CD8-positive, alpha-beta memory T cell (primary cell): ENCODE measurements at regions not wholly inside any gene's neighbourhood (a gene's known extent, or its start where the extent isn't known, plus 50 kb on each side); places are given as distances from the start of the nearest gene placed in this dataset.
"Not testable (repeated sequence)": the region's sequence is repeated elsewhere in the genome, so short reads cannot be mapped to it uniquely, and the experiment has no call there.

ENCODE experiments used
- CTCF ChIA-PET: fragments of 350-600 bp; sonication (Branson Sonifier 250); formaldehyde crosslinking; loops from one replicate; lab custom pipeline; 2021; ENCODE audit warnings: antibody characterized with exemption; lab: Charles Lee
- POLR2A ChIA-PET: fragments of 350-600 bp; sonication (Branson Sonifier 250); formaldehyde crosslinking; loops from one replicate; lab custom pipeline; 2021; ENCODE audit warnings: antibody characterized with exemption; lab: Charles Lee
- DNase-seq, 5 donors: peaks; one replicate each; pipeline versions ENCODE4 v3.0.0 to v3.0.0-alpha.2; 2020 to 2022; ENCODE audit warnings: mixed read lengths in 1 of 5
- H3K27ac ChIP-seq: one replicate; pipeline ENCODE4 v1.7.0; 2013; ENCODE audit warnings: low read depth, mild to moderate bottlenecking, low read length, moderate library complexity
- H3K27me3 ChIP-seq: 2 replicates; pipeline ENCODE4 v1.7.0; 2013; ENCODE audit warnings: low read length, mild to moderate bottlenecking; ENCODE audit not compliant: insufficient read depth, poor library complexity, severe bottlenecking
- H3K36me3 ChIP-seq: 2 replicates; pipeline ENCODE4 v1.7.0; 2013; ENCODE audit warnings: mild to moderate bottlenecking, low read length, moderate library complexity; ENCODE audit not compliant: insufficient read depth
- H3K4me1 ChIP-seq: 2 replicates; pipeline ENCODE4 v1.7.0; 2013; ENCODE audit warnings: mild to moderate bottlenecking, low read length, moderate library complexity; ENCODE audit not compliant: insufficient read depth
- H3K4me3 ChIP-seq: 2 replicates; pipeline ENCODE4 v1.7.0; 2013; ENCODE audit warnings: mild to moderate bottlenecking, low read length
- H3K9me3 ChIP-seq: 2 replicates; pipeline ENCODE4 v1.7.0; 2013; ENCODE audit warnings: mild to moderate bottlenecking, low read length
- H3K27ac Mint-ChIP-seq, 8 donors: one replicate each; pipeline ENCODE4 v1.8.0; 2020 to 2021; ENCODE audit warnings: mixed read lengths in 8 of 8, mild to moderate bottlenecking in 6 of 8, inconsistent platforms in 3 of 8, moderate library complexity in 3 of 8
- H3K27me3 Mint-ChIP-seq, 2 donors: one replicate each; pipeline ENCODE4 v1.8.0; 2020 to 2021; ENCODE audit warnings: mixed read lengths in 2 of 2, mild to moderate bottlenecking in 1 of 2, moderate library complexity in 1 of 2
- H3K36me3 Mint-ChIP-seq, 3 donors: one replicate each; pipeline ENCODE4 v1.8.0; 2020 to 2021; ENCODE audit warnings: mixed read lengths in 3 of 3, inconsistent platforms in 1 of 3, mild to moderate bottlenecking in 1 of 3
- H3K4me1 Mint-ChIP-seq, 3 donors: one replicate each; pipeline ENCODE4 v1.8.0; 2020 to 2021; ENCODE audit warnings: mixed read lengths in 3 of 3, inconsistent platforms in 1 of 3, mild to moderate bottlenecking in 1 of 3
- H3K4me3 Mint-ChIP-seq, 7 donors: one replicate each; pipeline ENCODE4 v1.8.0; 2020 to 2021; ENCODE audit warnings: mixed read lengths in 7 of 7, mild to moderate bottlenecking in 6 of 7, moderate library complexity in 4 of 7, inconsistent platforms in 2 of 7
- H3K9me3 Mint-ChIP-seq, 5 donors: one replicate each; pipeline ENCODE4 v1.8.0; 2020 to 2022; ENCODE audit warnings: mixed read lengths in 5 of 5, mild to moderate bottlenecking in 3 of 5, moderate library complexity in 2 of 5, inconsistent platforms in 1 of 5

- ChIA-PET CTCF (no interaction called here), POLR2A (no interaction called here)
- Histone ChIP-seq H3K9me3 (no peaks in the 10 kb centered on the region), H3K4me1 (no peaks in the 10 kb centered on the region), H3K27me3 (no peaks in the 10 kb centered on the region), H3K27ac (no peak overlapping the region), H3K4me3 (no peak overlapping the region), H3K36me3 (no peaks in the 10 kb centered on the region)
- Mint-ChIP-seq H3K9me3 (peaks cover 2 to 18% (median 7%) of the 10 kb centered on the region in 5 donors), H3K27ac (no peak overlapping the region), H3K4me3 (no peak overlapping the region), H3K27me3 (no peaks in the 10 kb centered on the region), H3K4me1 (no peaks in the 10 kb centered on the region), H3K36me3 (no peaks in the 10 kb centered on the region)
- DNase-seq, result no peak
Observed at GRCh38 chr13:57862879-57863278, 231.3 kb downstream of the PCDH17 start.

- no peak for DNase-seq
- H3K9me3 ChIP-seq, result no peaks in the 10 kb centered on the region
- H3K4me1 Mint-ChIP-seq, result no peaks in the 10 kb centered on the region
- H3K36me3 Mint-ChIP-seq, result no peaks in the 10 kb centered on the region
- H3K4me1 ChIP-seq, result no peaks in the 10 kb centered on the region
- H3K27me3 Mint-ChIP-seq, result no peaks in the 10 kb centered on the region
- H3K27me3 ChIP-seq, result no peaks in the 10 kb centered on the region
- no peak overlapping the region for H3K27ac ChIP-seq
- ChIA-PET CTCF (no interaction called here), POLR2A (no interaction called here)
- H3K27ac Mint-ChIP-seq, result no peak overlapping the region
- peaks cover 3 to 30% (median 10%) of the 10 kb centered on the region in 5 donors for H3K9me3 Mint-ChIP-seq
- no peaks in the 10 kb centered on the region for H3K36me3 ChIP-seq
- H3K4me3 ChIP-seq, result no peak overlapping the region
- H3K4me3 Mint-ChIP-seq, result no peak overlapping the region
Observed at GRCh38 chr13:57865600-57866294, 234.2 kb downstream of the PCDH17 start.

- CTCF ChIA-PET, result no interaction called here
- Mint-ChIP-seq H3K36me3 (no peaks in the 10 kb centered on the region), H3K9me3 (peaks cover 0 to 41% (median 7%) of the 10 kb centered on the region in 5 donors)
Observed at GRCh38 chr13:57874530-57874929, 243.0 kb downstream of the PCDH17 start.

GRCh38 chr13:57877601-57878000 is 246.1 kb downstream of the PCDH17 start:
- no peaks in the 10 kb centered on the region for H3K4me1 ChIP-seq
- no peak overlapping the region for H3K27ac ChIP-seq
- H3K4me3 Mint-ChIP-seq, result no peak overlapping the region
- H3K9me3 ChIP-seq, result no peaks in the 10 kb centered on the region
- no peak overlapping the region for H3K27ac Mint-ChIP-seq
- H3K4me3 ChIP-seq, result no peak overlapping the region
- H3K36me3 Mint-ChIP-seq, result no peaks in the 10 kb centered on the region
- no peaks in the 10 kb centered on the region for H3K36me3 ChIP-seq
- CTCF ChIA-PET, result interaction anchor here (0.6 kb wide), 1 partner anchor 19 kb away, joined by 3 read pairs; no protein-coding TSS in a partner anchor
- no peaks in the 10 kb centered on the region for H3K4me1 Mint-ChIP-seq
- H3K9me3 Mint-ChIP-seq, result peaks cover 0 to 38% (median 9%) of the 10 kb centered on the region in 5 donors
- H3K27me3 Mint-ChIP-seq, result no peaks in the 10 kb centered on the region
- no peaks in the 10 kb centered on the region for H3K27me3 ChIP-seq
- DNase-seq, result no peak
- POLR2A ChIA-PET, result no interaction called here

More at GRCh38 chr13:57874530-57874929, 243.0 kb downstream of the PCDH17 start:
- Histone ChIP-seq H3K27me3 (no peaks in the 10 kb centered on the region), H3K4me1 (no peaks in the 10 kb centered on the region), H3K27ac (no peak overlapping the region), H3K4me3 (no peak overlapping the region), H3K9me3 (no peaks in the 10 kb centered on the region), H3K36me3 (no peaks in the 10 kb centered on the region)
- H3K4me1 Mint-ChIP-seq, result no peaks in the 10 kb centered on the region
- H3K27ac Mint-ChIP-seq, result no peak overlapping the region
- no peak for DNase-seq
- no peak overlapping the region for H3K4me3 Mint-ChIP-seq
- no peaks in the 10 kb centered on the region for H3K27me3 Mint-ChIP-seq
- POLR2A ChIA-PET, result no interaction called here

- Mint-ChIP-seq H3K27me3 (no peaks in the 10 kb centered on the region), H3K27ac (no peak overlapping the region), H3K4me1 (no peaks in the 10 kb centered on the region), H3K4me3 (no peak overlapping the region), H3K9me3 (peaks cover 2 to 41% (median 10%) of the 10 kb centered on the region in 5 donors), H3K36me3 (no peaks in the 10 kb centered on the region)
- CTCF ChIA-PET, result no interaction called here
- no peak for DNase-seq
- H3K9me3 ChIP-seq, result no peaks in the 10 kb centered on the region
- no peaks in the 10 kb centered on the region for H3K27me3 ChIP-seq
- H3K36me3 ChIP-seq, result no peaks in the 10 kb centered on the region
- no peaks in the 10 kb centered on the region for H3K4me1 ChIP-seq
- H3K4me3 ChIP-seq, result no peak overlapping the region
- no peak overlapping the region for H3K27ac ChIP-seq
- POLR2A ChIA-PET, result no interaction called here
Observed at GRCh38 chr13:57878291-57878690, 246.7 kb downstream of the PCDH17 start.

- POLR2A ChIA-PET, result no interaction called here
- Histone ChIP-seq H3K36me3 (no peaks in the 10 kb centered on the region), H3K27me3 (no peaks in the 10 kb centered on the region), H3K27ac (no peak overlapping the region), H3K9me3 (no peaks in the 10 kb centered on the region), H3K4me1 (no peaks in the 10 kb centered on the region), H3K4me3 (no peak overlapping the region)
- Mint-ChIP-seq H3K36me3 (no peaks in the 10 kb centered on the region), H3K9me3 (peaks cover 0 to 24% (median 9%) of the 10 kb centered on the region in 5 donors), H3K4me3 (no peak overlapping the region), H3K27me3 (no peaks in the 10 kb centered on the region), H3K27ac (no peak overlapping the region), H3K4me1 (no peaks in the 10 kb centered on the region)
- no peak for DNase-seq
- CTCF ChIA-PET, result no interaction called here
Observed at GRCh38 chr13:57897225-57897624, 265.7 kb downstream of the PCDH17 start.

GRCh38 chr13:57899096-57899495 is 267.6 kb downstream of the PCDH17 start:
- Mint-ChIP-seq H3K4me3 (no peak overlapping the region), H3K9me3 (peaks cover 0 to 29% (median 8%) of the 10 kb centered on the region in 5 donors), H3K4me1 (no peaks in the 10 kb centered on the region), H3K27me3 (no peaks in the 10 kb centered on the region), H3K27ac (no peak overlapping the region), H3K36me3 (no peaks in the 10 kb centered on the region)
- H3K9me3 ChIP-seq, result no peaks in the 10 kb centered on the region
- H3K4me3 ChIP-seq, result no peak overlapping the region
- POLR2A ChIA-PET, result no interaction called here
- H3K27me3 ChIP-seq, result no peaks in the 10 kb centered on the region
- CTCF ChIA-PET, result no interaction called here
- H3K27ac ChIP-seq, result no peak overlapping the region
- H3K36me3 ChIP-seq, result no peaks in the 10 kb centered on the region
- no peak for DNase-seq
- H3K4me1 ChIP-seq, result no peaks in the 10 kb centered on the region

GRCh38 chr13:57909833-57910232 is 278.3 kb downstream of the PCDH17 start:
- H3K27ac ChIP-seq, H3K27me3 ChIP-seq, H3K9me3 ChIP-seq, DNase-seq, H3K36me3 ChIP-seq, CTCF ChIA-PET, H3K27ac Mint-ChIP-seq, H3K4me3 ChIP-seq, POLR2A ChIA-PET, H3K4me1 Mint-ChIP-seq, H3K4me1 ChIP-seq, H3K27me3 Mint-ChIP-seq, H3K4me3 Mint-ChIP-seq, H3K36me3 Mint-ChIP-seq: not testable (repeated sequence)
- peaks cover 1 to 12% (median 8%) of the 10 kb centered on the region in 5 donors for H3K9me3 Mint-ChIP-seq
